GM10248 (cell line): ENCODE measurements at regions not wholly inside any gene's neighbourhood (a gene's known extent, or its start where the extent isn't known, plus 50 kb on each side); places are given as distances from the start of the nearest gene placed in this dataset.
"Not testable (repeated sequence)": the region's sequence is repeated elsewhere in the genome, so short reads cannot be mapped to it uniquely, and the experiment has no call there.

ENCODE experiments used
- CTCF ChIA-PET: fragments of 300-600 bp; sonication (Branson Sonifier 250); formaldehyde crosslinking; extraction: SDS; loops from one replicate; lab custom pipeline; 2021; ENCODE audit warnings: antibody characterized with exemption; lab: Yijun Ruan, JAX
- POLR2A ChIA-PET: fragments of 350-650 bp; sonication (Branson Sonifier 250); formaldehyde crosslinking; extraction: SDS; loops from one replicate; lab custom pipeline; 2020; ENCODE audit warnings: antibody characterized with exemption; lab: Yijun Ruan, JAX
- DNase-seq: peaks from one replicate; pipeline ENCODE4 v3.0.0; 2012; ENCODE audit errors: extremely low spot score
- CTCF ChIP-seq: IDR thresholded peaks from 2 replicates; pipeline ENCODE4 v1.5.1; 2012; ENCODE audit warnings: mild to moderate bottlenecking, low read depth; ENCODE audit errors: extremely low read depth, missing control alignments, control extremely low read depth

- POLR2A ChIA-PET, DNase-seq, CTCF ChIA-PET: not testable (repeated sequence)
These were observed 52.1 kb upstream of the FAM124A start for GRCh38 chr13:51170128-51170497.

DNA sequence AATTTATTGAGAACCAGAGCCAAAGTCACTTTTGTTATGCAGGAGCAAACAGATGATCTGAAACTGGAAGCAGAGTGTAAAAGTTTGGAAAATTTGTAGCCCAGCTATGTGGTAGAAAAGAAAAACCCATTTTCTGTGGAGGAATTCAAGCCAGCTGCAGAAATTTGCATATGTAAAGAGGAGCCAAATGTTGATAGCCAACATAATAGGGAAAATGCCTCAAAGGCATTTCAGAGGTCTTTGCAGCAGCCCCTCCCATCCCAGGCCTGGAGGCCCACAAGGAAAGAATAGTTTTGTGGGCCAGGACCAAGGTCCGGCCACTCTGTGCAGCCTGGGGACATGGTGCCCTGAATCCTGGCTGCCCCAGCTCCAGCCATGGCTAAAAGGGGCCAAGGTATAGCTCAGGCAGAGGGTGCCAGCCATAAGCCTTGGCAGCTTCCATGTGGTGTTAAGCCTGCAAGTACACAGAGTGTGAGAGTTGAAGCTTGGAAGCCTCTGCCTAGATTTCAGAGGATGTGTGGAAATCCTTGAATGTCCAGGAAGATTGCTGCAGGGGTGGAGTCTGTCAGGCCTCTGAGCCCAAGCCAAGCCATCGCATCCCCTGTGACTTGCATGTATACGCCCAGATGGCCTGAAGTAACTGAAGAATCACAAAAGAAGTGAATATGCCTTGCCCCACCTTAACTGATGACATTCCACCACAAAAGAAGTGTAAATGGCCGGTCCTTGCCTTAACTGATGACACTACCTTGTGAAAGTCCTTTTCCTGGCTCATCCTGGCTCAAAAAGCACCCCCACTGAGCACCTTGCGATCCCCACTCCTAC lies 52.7 kb upstream of the FAM124A start:
- DNase-seq, POLR2A ChIA-PET, CTCF ChIA-PET: not testable (repeated sequence)

- ChIA-PET CTCF (no interaction called here), POLR2A (no interaction called here)
- TF ChIP-seq CTCF = no peak
- no peak for DNase-seq
These were observed 53.6 kb upstream of the FAM124A start for GRCh38 chr13:51168623-51169022.

- CTCF ChIA-PET = no interaction called here
- no peak for TF ChIP-seq CTCF
- POLR2A ChIA-PET = no interaction called here
- DNase-seq = no peak
These were observed 54.6 kb upstream of the FAM124A start for GRCh38 chr13:51167393-51168191.

- ChIA-PET CTCF (interaction anchor here (1.2 kb wide), 1 partner anchor 124 kb away, joined by 5 read pairs; no protein-coding TSS in a partner anchor), POLR2A (no interaction called here)
- no peak for DNase-seq
- no peak for TF ChIP-seq CTCF
These were observed 51.6 kb upstream of the C13orf42 start for GRCh38 chr13:51162701-51163100.
